OCI-LY7 (cell line): ENCODE measurements at regions not wholly inside any gene's neighbourhood (a gene's known extent, or its start where the extent isn't known, plus 50 kb on each side); places are given as distances from the start of the nearest gene placed in this dataset.
"Not testable (repeated sequence)": the region's sequence is repeated elsewhere in the genome, so short reads cannot be mapped to it uniquely, and the experiment has no call there.

Experiments used
- BruUV-seq: library from RNA; stranded (reverse); fragments of 400-500 nt; replicated peaks from 2 replicates; lab custom pipeline; 2021; lab: Mats Ljungman, UMichigan
- CTCF ChIA-PET: fragments of 300-600 bp; sonication (Branson Sonifier 250); formaldehyde crosslinking; loops from one replicate; lab custom pipeline; 2022; ENCODE audit warnings: antibody characterized with exemption; ENCODE audit not compliant: unreplicated experiment; lab: Charles Lee
- POLR2A ChIA-PET: fragments of 300-600 bp; sonication (Branson Sonifier 250); formaldehyde crosslinking; loops from one replicate; lab custom pipeline; 2022; ENCODE audit warnings: antibody characterized with exemption; lab: Charles Lee
- DNase-seq: peaks from one replicate; pipeline ENCODE4 v3.0.0-alpha.2; 2015; ENCODE audit warnings: low spot score
- H2AFZ ChIP-seq: fragments of 200-600 bp; sonication (generic), shearing (Covaris generic); 2 replicates; pipeline ENCODE4 v1.6.1; 2014; ENCODE audit warnings: mild to moderate bottlenecking, antibody characterized with exemption, low read length, moderate library complexity
- H3K27ac ChIP-seq: fragments of 200-600 bp; sonication (generic); 2 replicates; pipeline ENCODE4 v1.5.1; 2014; ENCODE audit warnings: mixed run types, low read depth, mild to moderate bottlenecking, moderate library complexity, low read length, inconsistent platforms; ENCODE audit not compliant: poor library complexity, severe bottlenecking
- H3K36me3 ChIP-seq: fragments of 200-600 bp; sonication (generic); 2 replicates; pipeline ENCODE4 v1.6.1; 2014; ENCODE audit warnings: mild to moderate bottlenecking, antibody characterized with exemption, low read length, moderate library complexity, mixed read lengths; ENCODE audit not compliant: insufficient read depth
- H3K4me1 ChIP-seq: fragments of 200-600 bp; sonication (generic); 2 replicates; pipeline ENCODE4 v1.5.1; 2014; ENCODE audit warnings: mild to moderate bottlenecking, low read length; ENCODE audit not compliant: insufficient read depth, poor library complexity, severe bottlenecking
- H3K4me2 ChIP-seq: fragments of 200-600 bp; sonication (generic); 2 replicates; pipeline ENCODE4 v1.6.1; 2014; ENCODE audit warnings: mild to moderate bottlenecking, low read length
- H3K4me3 ChIP-seq: fragments of 200-600 bp; sonication (generic); 2 replicates; pipeline ENCODE4 v1.5.1; 2014; ENCODE audit warnings: mild to moderate bottlenecking, low read depth, low read length; ENCODE audit not compliant: poor library complexity, severe bottlenecking
- H3K79me2 ChIP-seq: fragments of 200-600 bp; sonication (generic); 2 replicates; pipeline ENCODE4 v1.6.1; 2016; ENCODE audit warnings: low read depth, mild to moderate bottlenecking, low read length, moderate library complexity, mixed read lengths; ENCODE audit not compliant: insufficient read depth
- H3K9me2 ChIP-seq: fragments of 200-600 bp; sonication (generic); 2 replicates; pipeline ENCODE4 v1.6.1; 2016; ENCODE audit warnings: mild to moderate bottlenecking, low read length, mixed read lengths; ENCODE audit not compliant: insufficient read depth
- H3K9me3 ChIP-seq: fragments of 200-600 bp; sonication (generic); 2 replicates; pipeline ENCODE4 v1.6.1; 2014; ENCODE audit warnings: mild to moderate bottlenecking, mixed run types, low read length, mixed read lengths
- H4K20me1 ChIP-seq: fragments of 200-600 bp; sonication (generic); 2 replicates; pipeline ENCODE4 v1.6.1; 2014; ENCODE audit warnings: mild to moderate bottlenecking, antibody characterized with exemption, low read length, moderate library complexity, mixed read lengths; ENCODE audit not compliant: insufficient read depth
- EZH2phosphoT487 ChIP-seq: fragments of 200-600 bp; sonication (generic); IDR thresholded peaks from 2 replicates; pipeline ENCODE4 v1.6.1; 2018; ENCODE audit warnings: low read depth, borderline replicate concordance, mild to moderate bottlenecking, mixed run types, antibody characterized with exemption, low read length, moderate library complexity, mixed read lengths
- intact Hi-C: fragments of 100-400 bp; cut with micrococcal nuclease; formaldehyde crosslinking; loops from one replicate; pipeline ENCODE4 v1.10.0; 2022; ENCODE audit not compliant: unreplicated experiment
- TF ChIP-seq, protein P1 (sequence below): fragments of 200-600 bp; sonication (generic); conservative IDR thresholded peaks from 2 replicates; pipeline ENCODE4 v1.5.1; 2014; ENCODE audit warnings: mild to moderate bottlenecking, antibody characterized with exemption, low read length, moderate library complexity, mixed read lengths

GRCh38 chr7:34225193-34225592 is 319.9 kb downstream of the BMPER start:
- no peaks in the 10 kb centered on the region for H3K9me2 ChIP-seq
- H2AFZ ChIP-seq, result no peak overlapping the region
- no peak overlapping the region for H3K27ac ChIP-seq
- POLR2A ChIA-PET, result interaction anchor here (0.6 to 2.5 kb wide), 2 partner anchors 8 to 12 kb away, joined by 3 to 4 read pairs; no protein-coding TSS in a partner anchor
- no peaks in the 10 kb centered on the region for H3K9me3 ChIP-seq
- H3K4me2 ChIP-seq, result no peak overlapping the region
- H3K4me3 ChIP-seq, result no peak overlapping the region
- no peak for DNase-seq
- intact Hi-C loops, result no loop called here
- no peaks in the 10 kb centered on the region for H3K36me3 ChIP-seq
- CTCF ChIA-PET, result no interaction called here
- H4K20me1 ChIP-seq, result no peaks in the 10 kb centered on the region
- no peak for TF ChIP-seq EZH2phosphoT487
- TF ChIP-seq, protein P1, sequence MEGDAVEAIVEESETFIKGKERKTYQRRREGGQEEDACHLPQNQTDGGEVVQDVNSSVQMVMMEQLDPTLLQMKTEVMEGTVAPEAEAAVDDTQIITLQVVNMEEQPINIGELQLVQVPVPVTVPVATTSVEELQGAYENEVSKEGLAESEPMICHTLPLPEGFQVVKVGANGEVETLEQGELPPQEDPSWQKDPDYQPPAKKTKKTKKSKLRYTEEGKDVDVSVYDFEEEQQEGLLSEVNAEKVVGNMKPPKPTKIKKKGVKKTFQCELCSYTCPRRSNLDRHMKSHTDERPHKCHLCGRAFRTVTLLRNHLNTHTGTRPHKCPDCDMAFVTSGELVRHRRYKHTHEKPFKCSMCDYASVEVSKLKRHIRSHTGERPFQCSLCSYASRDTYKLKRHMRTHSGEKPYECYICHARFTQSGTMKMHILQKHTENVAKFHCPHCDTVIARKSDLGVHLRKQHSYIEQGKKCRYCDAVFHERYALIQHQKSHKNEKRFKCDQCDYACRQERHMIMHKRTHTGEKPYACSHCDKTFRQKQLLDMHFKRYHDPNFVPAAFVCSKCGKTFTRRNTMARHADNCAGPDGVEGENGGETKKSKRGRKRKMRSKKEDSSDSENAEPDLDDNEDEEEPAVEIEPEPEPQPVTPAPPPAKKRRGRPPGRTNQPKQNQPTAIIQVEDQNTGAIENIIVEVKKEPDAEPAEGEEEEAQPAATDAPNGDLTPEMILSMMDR, result no peak
- BruUV-seq, result no TSS peak
- H3K4me1 ChIP-seq, result no peaks in the 10 kb centered on the region
- no peaks in the 10 kb centered on the region for H3K79me2 ChIP-seq

DNA sequence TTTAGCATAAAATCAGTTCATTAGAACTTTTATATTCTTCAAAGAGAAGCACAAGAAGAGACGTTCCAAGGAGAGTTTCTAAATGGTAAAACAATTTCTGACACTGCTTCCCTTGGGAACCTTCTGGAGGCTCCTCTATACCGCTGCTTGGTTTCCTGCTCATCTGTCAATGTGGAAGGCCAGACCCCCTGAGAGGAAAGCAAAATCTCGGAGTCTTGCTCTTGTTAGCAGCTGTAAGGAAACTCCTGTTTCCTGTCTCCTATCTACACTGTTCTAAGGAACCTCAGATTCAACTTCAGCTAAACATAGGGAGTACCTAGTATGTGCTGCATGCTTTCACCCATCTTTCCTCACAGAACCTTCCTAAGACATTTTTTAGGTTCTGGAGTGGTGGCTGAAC is 322.2 kb downstream of the BMPER start:
- no peak overlapping the region for H3K27ac ChIP-seq
- no peaks in the 10 kb centered on the region for H4K20me1 ChIP-seq
- ChIA-PET CTCF (no interaction called here), POLR2A (no interaction called here)
- TF ChIP-seq EZH2phosphoT487, result no peak
- TF ChIP-seq, protein P1, result no peak
- intact Hi-C loops, result no loop called here
- no peak for DNase-seq
- H3K4me1 ChIP-seq, result no peaks in the 10 kb centered on the region
- no peaks in the 10 kb centered on the region for H3K36me3 ChIP-seq
- no peak overlapping the region for H3K4me2 ChIP-seq
- no peaks in the 10 kb centered on the region for H3K9me2 ChIP-seq
- BruUV-seq, result no TSS peak
- no peaks in the 10 kb centered on the region for H3K9me3 ChIP-seq
- H3K79me2 ChIP-seq, result no peaks in the 10 kb centered on the region
- H2AFZ ChIP-seq, result no peak overlapping the region
- no peak overlapping the region for H3K4me3 ChIP-seq

DNA sequence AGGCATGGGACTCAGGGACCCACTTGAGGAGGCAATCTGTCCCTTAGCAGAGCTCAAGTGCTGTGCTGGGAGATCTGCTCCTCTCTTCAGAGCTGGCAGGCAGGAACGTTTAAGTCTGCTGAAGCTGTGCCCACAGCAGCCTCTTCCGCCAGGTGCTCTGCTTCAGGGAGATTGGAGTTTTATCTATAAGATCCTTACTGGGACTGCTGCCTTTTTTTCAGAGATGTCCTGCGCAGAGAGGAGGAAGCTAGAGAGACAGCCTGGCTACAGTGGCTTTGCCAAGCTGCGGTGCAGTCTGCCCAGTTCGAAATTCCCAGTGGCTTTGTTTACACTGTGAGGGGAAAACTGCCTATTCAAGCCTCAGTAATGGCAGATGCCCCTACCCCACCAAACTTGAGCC is 329.8 kb downstream of the BMPER start:
- POLR2A ChIA-PET, H3K27ac ChIP-seq, H3K4me2 ChIP-seq, H4K20me1 ChIP-seq, H3K36me3 ChIP-seq, H3K9me2 ChIP-seq, H3K4me1 ChIP-seq, CTCF ChIA-PET, H3K9me3 ChIP-seq, BruUV-seq, DNase-seq, H3K79me2 ChIP-seq, intact Hi-C loops, H3K4me3 ChIP-seq, H2AFZ ChIP-seq: not testable (repeated sequence)
